ENCODE measurements at regions not wholly inside any gene's neighbourhood (a gene's known extent, or its start where the extent isn't known, plus 50 kb on each side); places are given as distances from the start of the nearest gene placed in this dataset.

DNA sequence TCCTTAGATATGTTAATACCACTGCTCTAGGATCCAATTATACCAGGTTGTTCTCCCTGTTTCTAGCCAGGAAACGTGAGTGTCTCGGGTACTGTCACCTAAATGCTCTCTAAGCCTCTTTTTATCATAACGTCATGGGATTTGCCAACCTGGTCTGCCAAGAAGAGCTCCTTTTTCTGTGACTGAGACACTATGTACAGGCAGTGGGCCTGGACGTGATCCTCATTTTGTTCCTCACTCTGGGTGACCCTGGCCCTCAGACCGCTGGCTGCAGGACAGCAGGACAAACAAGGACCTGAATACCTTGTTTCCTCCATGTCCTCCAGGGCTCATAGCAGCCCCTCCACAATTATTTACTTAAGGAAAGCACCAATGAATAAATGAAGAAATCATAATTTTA lies 69.1 kb downstream of the CD164 start:
- no peaks in the 10 kb centered on the region for H3K9me3 ChIP-seq (replicated peaks; ENCODE audit: control insufficient read depth, insufficient read depth, low read length)
- TF ChIP-seq JUN (IDR thresholded peaks at IDR 0.05; ENCODE audit: borderline replicate concordance, insufficient read depth, insufficient read length, low read depth) (no peak), EZH2 (IDR thresholded peaks at IDR 0.05; ENCODE audit: borderline replicate concordance, low read depth, low read length, severe bottlenecking) (no peak), POLR2AphosphoS5 (IDR thresholded peaks at IDR 0.05; ENCODE audit: insufficient read depth, low read depth, low read length) (no peak), GATA2 (IDR thresholded peaks at IDR 0.05; ENCODE audit: insufficient read depth, insufficient read length, low read depth, low read length) (no peak), POLR2A (IDR thresholded peaks at IDR 0.05; ENCODE audit: low read depth, low read length) (no peak), FOS (IDR thresholded peaks at IDR 0.05; ENCODE audit: borderline replicate concordance, insufficient read depth, low read length) (no peak), MYC (IDR thresholded peaks at IDR 0.05; ENCODE audit: low read depth, low read length) (no peak)
- TF ChIP-seq, protein P1, sequence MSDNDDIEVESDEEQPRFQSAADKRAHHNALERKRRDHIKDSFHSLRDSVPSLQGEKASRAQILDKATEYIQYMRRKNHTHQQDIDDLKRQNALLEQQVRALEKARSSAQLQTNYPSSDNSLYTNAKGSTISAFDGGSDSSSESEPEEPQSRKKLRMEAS (IDR thresholded peaks at IDR 0.05; ENCODE audit: insufficient read depth, insufficient read length), result no peak
- TF ChIP-seq, protein P2, sequence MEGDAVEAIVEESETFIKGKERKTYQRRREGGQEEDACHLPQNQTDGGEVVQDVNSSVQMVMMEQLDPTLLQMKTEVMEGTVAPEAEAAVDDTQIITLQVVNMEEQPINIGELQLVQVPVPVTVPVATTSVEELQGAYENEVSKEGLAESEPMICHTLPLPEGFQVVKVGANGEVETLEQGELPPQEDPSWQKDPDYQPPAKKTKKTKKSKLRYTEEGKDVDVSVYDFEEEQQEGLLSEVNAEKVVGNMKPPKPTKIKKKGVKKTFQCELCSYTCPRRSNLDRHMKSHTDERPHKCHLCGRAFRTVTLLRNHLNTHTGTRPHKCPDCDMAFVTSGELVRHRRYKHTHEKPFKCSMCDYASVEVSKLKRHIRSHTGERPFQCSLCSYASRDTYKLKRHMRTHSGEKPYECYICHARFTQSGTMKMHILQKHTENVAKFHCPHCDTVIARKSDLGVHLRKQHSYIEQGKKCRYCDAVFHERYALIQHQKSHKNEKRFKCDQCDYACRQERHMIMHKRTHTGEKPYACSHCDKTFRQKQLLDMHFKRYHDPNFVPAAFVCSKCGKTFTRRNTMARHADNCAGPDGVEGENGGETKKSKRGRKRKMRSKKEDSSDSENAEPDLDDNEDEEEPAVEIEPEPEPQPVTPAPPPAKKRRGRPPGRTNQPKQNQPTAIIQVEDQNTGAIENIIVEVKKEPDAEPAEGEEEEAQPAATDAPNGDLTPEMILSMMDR (IDR thresholded peaks at IDR 0.05; ENCODE audit: extremely low read depth in 1 of 2, insufficient read depth in 1 of 2, low read depth in 1 of 2, low read length in 2 of 2), result no peak
- H3K9ac ChIP-seq (replicated peaks; ENCODE audit: extremely low read depth, insufficient read depth, low read length), result no peak overlapping the region
- CTCF ChIA-PET, result no interaction called here
- H3K27ac ChIP-seq (ENCODE audit: insufficient read depth, low read depth, low read length), result no peak overlapping the region
- dilution Hi-C loops (cut with MboI; ENCODE audit: extremely low pct_ligation_motif_present, low sequenced_read_pairs) (no loop called here), intact Hi-C loops (cut with micrococcal nuclease) (no loop called here)
- H2AFZ ChIP-seq (ENCODE audit: low read depth, low read length), result no peak overlapping the region
- no peaks in the 10 kb centered on the region for H3K4me1 ChIP-seq (ENCODE audit: control insufficient read depth, extremely low read depth, insufficient read depth, low read length)
- H3K4me3 ChIP-seq (replicated peaks in 1 of 3; ENCODE audit: insufficient read depth in 1 of 3, low read depth in 1 of 3, low read length in 3 of 3), result no peak overlapping the region
- H3K36me3 ChIP-seq (ENCODE audit: control insufficient read depth in 2 of 2, extremely low read depth in 1 of 2, insufficient read depth in 2 of 2, low read length in 2 of 2), result no peaks in the 10 kb centered on the region
- FAIRE-seq (no peak), DNase-seq (ENCODE audit: low read depth, low spot score) (no peak)
- no TSS peak for BruUV-seq (replicated peaks)
- no peaks in the 10 kb centered on the region for H3K27me3 ChIP-seq (ENCODE audit: control insufficient read depth in 2 of 2, insufficient read depth in 2 of 2, low read length in 2 of 2)
- POLR2A ChIA-PET, result no interaction called here
- H4K20me1 ChIP-seq (replicated peaks; ENCODE audit: control insufficient read depth, extremely low read depth, insufficient read depth, low read length), result no peaks in the 10 kb centered on the region
- no peaks in the 10 kb centered on the region for H3K79me2 ChIP-seq (ENCODE audit: control insufficient read depth, insufficient read depth, low read length)
- no peak overlapping the region for H3K4me2 ChIP-seq (ENCODE audit: insufficient read depth, low read length)
- H3K9me1 ChIP-seq (replicated peaks; ENCODE audit: control insufficient read depth, extremely low read depth, insufficient read depth, low read length), result no peaks in the 10 kb centered on the region
